HEK293 (cell line): ENCODE measurements at regions not wholly inside any gene's neighbourhood (a gene's known extent, or its start where the extent isn't known, plus 50 kb on each side); places are given as distances from the start of the nearest gene placed in this dataset.

Source experiments
- GLI4 ChIP-seq: fragments of 450-650 bp; formaldehyde crosslinking; IDR thresholded peaks from 2 replicates; pipeline ENCODE4 v1.5.1; 2016; ENCODE audit warnings: missing biosample characterization, missing genetic modification characterization
- KLF10 ChIP-seq: fragments of 450-650 bp; IDR thresholded peaks from 2 replicates; pipeline ENCODE4 v1.5.1; 2018; ENCODE audit warnings: missing biosample characterization, mild to moderate bottlenecking, missing genetic modification characterization
- ZFP37 ChIP-seq: fragments of 450-650 bp; formaldehyde crosslinking; IDR thresholded peaks from 2 replicates; pipeline ENCODE4 v1.5.1; 2016; ENCODE audit warnings: missing biosample characterization, missing genetic modification characterization
- ZNF121 ChIP-seq: fragments of 450-650 bp; formaldehyde crosslinking; IDR thresholded peaks from 2 replicates; pipeline ENCODE4 v1.5.1; 2016; ENCODE audit warnings: missing biosample characterization, missing genetic modification characterization
- ZNF19 ChIP-seq: fragments of 450-650 bp; formaldehyde crosslinking; IDR thresholded peaks from 2 replicates; pipeline ENCODE4; 2016; ENCODE audit warnings: missing biosample characterization, missing genetic modification characterization, low read depth
- ZNF221 ChIP-seq: fragments of 450-650 bp; formaldehyde crosslinking; IDR thresholded peaks from 2 replicates; pipeline ENCODE4 v1.5.1; 2017; ENCODE audit warnings: missing biosample characterization, missing genetic modification characterization, borderline replicate concordance
- ZNF24 ChIP-seq: fragments of 450-650 bp; formaldehyde crosslinking; IDR thresholded peaks from 2 replicates; pipeline ENCODE4 v1.5.1; 2016; ENCODE audit warnings: missing biosample characterization, missing genetic modification characterization
- ZNF416 ChIP-seq: fragments of 450-650 bp; formaldehyde crosslinking; IDR thresholded peaks from 2 replicates; pipeline ENCODE4 v1.5.1; 2016; ENCODE audit warnings: missing biosample characterization, missing genetic modification characterization
- TF ChIP-seq, protein P1 (sequence below): fragments of 450-650 bp; formaldehyde crosslinking; IDR thresholded peaks from 2 replicates; pipeline ENCODE4; 2016; ENCODE audit warnings: missing biosample characterization, missing genetic modification characterization
- TF ChIP-seq, protein P2 (sequence below): fragments of 450-650 bp; formaldehyde crosslinking; IDR thresholded peaks from 2 replicates; pipeline ENCODE4 v1.5.1; 2016; ENCODE audit warnings: missing biosample characterization, missing genetic modification characterization
- TF ChIP-seq, protein P3 (sequence below): fragments of 450-650 bp; formaldehyde crosslinking; IDR thresholded peaks from 2 replicates; pipeline ENCODE4 v1.5.1; 2016; ENCODE audit warnings: missing biosample characterization, missing genetic modification characterization
- TF ChIP-seq, protein P4 (sequence below): fragments of 450-650 bp; formaldehyde crosslinking; IDR thresholded peaks from 2 replicates; pipeline ENCODE4 v1.5.1; 2016; ENCODE audit warnings: missing biosample characterization, missing genetic modification characterization

DNA sequence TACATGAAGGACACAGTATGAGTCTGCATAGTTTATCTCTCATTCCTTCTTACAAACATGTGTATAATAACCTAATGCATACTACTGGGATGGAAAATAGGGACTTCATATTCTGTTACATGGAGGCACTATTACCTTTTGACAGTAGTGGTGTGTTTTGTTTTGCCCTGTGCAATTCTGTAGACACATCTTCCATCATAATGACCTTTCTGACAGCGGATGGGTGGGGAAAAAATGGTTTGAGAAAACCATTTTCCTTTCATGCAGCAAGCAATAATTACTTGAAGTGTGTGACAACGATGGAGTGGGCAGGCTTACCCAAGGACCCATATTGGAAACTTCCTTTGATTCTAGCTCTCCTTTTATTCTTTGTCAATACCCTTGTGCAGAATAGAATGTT is 153.6 kb upstream of the ONECUT1 start:
- no peak for TF ChIP-seq ZFP37 (tag by site-specific recombination)
- TF ChIP-seq ZNF221: no peak
- TF ChIP-seq, protein P1, sequence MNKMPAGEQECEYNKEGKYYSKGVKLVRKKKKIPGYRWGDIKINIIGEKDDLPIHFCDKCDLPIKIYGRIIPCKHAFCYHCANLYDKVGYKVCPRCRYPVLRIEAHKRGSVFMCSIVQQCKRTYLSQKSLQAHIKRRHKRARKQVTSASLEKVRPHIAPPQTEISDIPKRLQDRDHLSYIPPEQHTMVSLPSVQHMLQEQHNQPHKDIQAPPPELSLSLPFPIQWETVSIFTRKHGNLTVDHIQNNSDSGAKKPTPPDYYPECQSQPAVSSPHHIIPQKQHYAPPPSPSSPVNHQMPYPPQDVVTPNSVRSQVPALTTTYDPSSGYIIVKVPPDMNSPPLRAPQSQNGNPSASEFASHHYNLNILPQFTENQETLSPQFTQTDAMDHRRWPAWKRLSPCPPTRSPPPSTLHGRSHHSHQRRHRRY (tag by site-specific recombination): no peak
- no peak for TF ChIP-seq ZNF121
- TF ChIP-seq, protein P2, sequence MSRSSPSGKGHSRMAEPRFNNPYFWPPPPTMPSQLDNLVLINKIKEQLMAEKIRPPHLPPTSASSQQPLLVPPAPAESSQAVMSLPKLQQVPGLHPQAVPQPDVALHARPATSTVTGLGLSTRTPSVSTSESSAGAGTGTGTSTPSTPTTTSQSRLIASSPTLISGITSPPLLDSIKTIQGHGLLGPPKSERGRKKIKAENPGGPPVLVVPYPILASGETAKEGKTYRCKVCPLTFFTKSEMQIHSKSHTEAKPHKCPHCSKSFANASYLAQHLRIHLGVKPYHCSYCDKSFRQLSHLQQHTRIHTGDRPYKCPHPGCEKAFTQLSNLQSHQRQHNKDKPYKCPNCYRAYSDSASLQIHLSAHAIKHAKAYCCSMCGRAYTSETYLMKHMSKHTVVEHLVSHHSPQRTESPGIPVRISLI (tag by site-specific recombination): no peak
- TF ChIP-seq ZNF416: no peak
- TF ChIP-seq GLI4: no peak
- no peak for TF ChIP-seq ZNF19 (tag by site-specific recombination)
- TF ChIP-seq, protein P3, sequence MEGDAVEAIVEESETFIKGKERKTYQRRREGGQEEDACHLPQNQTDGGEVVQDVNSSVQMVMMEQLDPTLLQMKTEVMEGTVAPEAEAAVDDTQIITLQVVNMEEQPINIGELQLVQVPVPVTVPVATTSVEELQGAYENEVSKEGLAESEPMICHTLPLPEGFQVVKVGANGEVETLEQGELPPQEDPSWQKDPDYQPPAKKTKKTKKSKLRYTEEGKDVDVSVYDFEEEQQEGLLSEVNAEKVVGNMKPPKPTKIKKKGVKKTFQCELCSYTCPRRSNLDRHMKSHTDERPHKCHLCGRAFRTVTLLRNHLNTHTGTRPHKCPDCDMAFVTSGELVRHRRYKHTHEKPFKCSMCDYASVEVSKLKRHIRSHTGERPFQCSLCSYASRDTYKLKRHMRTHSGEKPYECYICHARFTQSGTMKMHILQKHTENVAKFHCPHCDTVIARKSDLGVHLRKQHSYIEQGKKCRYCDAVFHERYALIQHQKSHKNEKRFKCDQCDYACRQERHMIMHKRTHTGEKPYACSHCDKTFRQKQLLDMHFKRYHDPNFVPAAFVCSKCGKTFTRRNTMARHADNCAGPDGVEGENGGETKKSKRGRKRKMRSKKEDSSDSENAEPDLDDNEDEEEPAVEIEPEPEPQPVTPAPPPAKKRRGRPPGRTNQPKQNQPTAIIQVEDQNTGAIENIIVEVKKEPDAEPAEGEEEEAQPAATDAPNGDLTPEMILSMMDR: no peak
- TF ChIP-seq KLF10 (tag by site-specific recombination): no peak
- TF ChIP-seq ZNF24: no peak
- TF ChIP-seq, protein P4, sequence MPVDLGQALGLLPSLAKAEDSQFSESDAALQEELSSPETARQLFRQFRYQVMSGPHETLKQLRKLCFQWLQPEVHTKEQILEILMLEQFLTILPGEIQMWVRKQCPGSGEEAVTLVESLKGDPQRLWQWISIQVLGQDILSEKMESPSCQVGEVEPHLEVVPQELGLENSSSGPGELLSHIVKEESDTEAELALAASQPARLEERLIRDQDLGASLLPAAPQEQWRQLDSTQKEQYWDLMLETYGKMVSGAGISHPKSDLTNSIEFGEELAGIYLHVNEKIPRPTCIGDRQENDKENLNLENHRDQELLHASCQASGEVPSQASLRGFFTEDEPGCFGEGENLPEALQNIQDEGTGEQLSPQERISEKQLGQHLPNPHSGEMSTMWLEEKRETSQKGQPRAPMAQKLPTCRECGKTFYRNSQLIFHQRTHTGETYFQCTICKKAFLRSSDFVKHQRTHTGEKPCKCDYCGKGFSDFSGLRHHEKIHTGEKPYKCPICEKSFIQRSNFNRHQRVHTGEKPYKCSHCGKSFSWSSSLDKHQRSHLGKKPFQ (tag by site-specific recombination): no peak
